Cerebellar cortex (tissue), 1 donor: ENCODE measurements at regions not wholly inside any gene's neighbourhood (a gene's known extent, or its start where the extent isn't known, plus 50 kb on each side); places are given as distances from the start of the nearest gene placed in this dataset.

Experiments
- DNase-seq: peaks from one replicate; pipeline ENCODE4 v3.0.0-alpha.2; 2015; ENCODE audit warnings: low spot score

DNA sequence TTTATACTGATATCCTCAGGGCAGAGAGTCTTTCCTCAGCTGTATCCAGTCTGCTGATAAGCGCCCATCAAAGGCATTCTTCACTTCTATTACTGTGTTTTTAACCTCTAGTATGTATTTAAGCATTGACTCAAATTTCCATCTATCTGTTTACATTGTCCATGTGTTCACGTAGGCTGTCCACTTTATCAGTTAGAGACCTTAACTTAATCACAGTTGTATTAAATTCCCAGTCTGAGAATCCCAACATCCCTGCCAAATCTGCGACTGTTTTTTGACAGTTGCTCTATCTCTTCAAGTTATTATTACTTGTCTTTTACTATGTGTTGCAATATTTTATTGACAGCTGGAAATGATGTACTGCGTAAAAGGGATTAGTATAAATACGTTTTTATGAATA is 1613.7 kb upstream of the MIR17HG start:
- no peak for DNase-seq

DNA sequence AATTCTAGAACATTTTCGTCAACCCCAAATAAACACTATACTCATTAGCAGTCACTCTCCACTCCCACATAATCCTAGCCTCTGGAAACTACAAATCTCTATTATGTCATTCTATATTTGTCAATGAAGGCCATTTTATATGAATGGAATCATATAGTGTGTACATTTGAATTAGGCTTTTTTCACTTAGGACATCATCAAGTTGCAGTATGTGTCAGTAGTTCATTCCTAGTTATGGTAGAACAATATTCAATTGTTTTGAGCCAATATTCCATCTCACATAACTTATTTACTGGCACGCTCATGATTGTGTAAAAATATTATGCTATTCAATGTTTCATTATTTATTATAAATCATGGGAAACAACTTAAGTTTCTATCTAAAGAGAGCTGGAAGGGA is 1610.4 kb upstream of the MIR17HG start:
- no peak for DNase-seq

DNA sequence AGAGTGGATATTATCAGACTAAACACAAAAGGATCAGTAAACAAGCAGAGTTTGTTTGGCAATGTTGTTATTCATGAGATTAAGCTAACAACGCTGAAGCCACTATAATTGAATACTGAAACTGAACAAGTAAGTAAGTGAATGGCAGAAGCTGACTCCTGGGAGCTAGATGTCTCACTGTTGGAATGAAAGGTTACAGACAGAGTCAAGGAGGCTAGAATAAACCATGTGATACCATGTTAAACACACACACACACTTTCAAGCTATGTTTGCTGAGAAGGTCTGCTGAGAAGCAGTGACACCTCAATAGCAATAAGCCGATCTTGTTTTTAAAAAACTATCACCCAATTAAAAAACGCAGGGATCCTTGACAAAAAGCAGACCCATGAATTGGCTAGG is 1609.4 kb upstream of the MIR17HG start:
- no peak for DNase-seq

DNA sequence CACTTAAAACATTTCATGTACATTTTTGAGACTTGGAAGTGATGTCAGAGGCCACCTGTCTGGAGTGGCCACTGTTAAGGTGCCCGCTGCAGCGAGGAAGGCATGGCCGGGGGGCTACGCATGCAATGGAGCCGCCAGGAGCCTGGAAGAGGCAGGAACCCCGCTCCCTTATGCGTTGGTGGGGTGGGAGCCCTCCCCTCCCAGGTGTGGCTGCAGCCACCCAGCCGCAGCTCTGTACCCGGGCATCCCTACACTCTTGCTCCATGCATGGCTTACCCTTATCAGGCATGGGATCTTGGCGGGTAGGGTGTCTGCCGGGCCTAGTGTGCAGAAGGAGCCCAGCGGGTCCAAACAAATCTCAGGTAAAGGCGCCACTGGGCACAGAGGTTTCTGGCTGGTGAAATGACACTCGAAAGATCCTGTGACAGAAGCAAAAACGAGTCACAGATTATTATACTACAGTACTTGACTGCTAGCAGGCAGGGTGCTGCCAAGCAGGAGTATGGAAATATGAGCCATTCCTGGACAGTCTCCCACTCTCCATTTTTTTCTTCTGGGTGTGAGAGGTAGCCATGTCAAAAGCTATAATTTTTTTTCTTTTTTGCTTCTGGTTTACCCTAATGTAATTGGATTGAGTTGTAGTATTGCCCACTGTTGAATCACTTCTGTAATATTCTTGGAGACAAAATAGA is 1606.3 kb upstream of the MIR17HG start:
- DNase-seq, result no peak

DNA sequence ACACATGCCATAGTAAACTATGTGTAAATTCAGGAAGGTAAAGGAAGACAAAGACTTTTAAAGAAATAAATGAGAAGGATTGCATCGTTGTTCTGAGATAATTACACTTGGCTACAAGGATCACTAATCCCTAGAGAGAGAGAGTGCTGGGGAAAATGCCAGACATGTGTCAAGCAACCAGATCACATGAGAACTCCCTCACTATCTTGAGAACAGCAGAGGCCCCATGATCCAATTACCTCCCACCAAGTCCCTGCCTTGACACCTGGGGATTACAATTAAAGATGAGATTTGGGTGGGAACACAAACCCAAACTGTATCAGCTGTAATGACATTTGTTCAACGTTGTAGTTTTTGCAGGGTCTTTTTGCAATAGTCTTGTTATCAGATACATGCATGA is 1600.9 kb upstream of the MIR17HG start:
- no peak for DNase-seq

DNA sequence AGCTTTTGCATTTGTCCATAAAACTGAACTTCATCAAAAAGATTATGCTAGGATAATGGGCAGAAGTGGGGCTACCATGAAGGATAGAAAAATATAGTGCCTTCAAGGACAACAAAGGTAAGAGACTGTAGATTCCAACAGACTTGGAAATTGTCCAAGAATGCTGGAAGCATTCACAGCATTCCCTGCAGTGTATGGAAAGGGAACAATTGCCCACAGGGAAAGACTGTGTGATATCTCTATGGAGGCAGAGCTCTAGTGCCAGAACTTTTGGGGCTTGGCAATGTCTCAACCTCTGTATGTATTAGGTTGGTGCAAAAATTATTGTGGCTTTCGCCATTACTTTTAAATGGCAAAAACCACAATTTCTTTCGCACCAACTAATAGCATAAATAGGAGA is 1598.8 kb upstream of the MIR17HG start:
- no peak for DNase-seq

DNA sequence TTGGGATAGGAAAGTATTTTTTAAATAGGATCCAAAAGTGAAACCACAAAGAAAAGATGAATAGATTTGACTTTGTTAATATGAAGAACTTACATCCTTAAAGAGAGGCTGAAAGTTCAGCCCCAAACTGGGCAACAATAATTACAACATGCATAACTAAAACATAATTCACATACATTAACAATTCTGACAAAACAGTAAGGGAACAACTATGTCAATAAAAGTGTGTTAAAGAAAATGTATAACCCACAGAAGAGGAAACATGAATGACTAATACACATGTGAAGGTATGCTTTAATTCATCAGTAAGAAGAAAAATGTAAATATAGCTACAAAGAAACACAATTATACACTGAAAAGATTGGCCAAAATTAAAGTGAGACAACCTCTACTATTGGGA is 1597.6 kb upstream of the MIR17HG start:
- DNase-seq, result no peak

DNA sequence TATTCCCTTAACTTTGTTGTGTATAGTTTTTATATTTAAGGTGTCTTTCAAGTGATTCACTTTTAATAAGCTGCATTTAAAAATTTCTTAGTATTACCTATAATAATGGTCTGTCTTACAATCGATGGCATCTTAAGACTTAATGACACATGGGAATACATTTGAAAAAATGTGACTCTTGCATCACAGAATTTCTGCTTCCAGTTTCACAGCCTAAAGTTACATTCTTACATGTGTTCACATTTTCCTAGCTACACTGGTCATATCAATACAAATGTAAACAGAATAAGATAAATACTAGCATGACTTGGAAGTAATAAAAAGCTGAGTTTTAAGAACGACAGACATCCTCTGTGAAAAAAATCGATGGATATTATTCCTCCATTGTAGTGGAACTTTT is 1597.1 kb upstream of the MIR17HG start:
- DNase-seq, result no peak

DNA sequence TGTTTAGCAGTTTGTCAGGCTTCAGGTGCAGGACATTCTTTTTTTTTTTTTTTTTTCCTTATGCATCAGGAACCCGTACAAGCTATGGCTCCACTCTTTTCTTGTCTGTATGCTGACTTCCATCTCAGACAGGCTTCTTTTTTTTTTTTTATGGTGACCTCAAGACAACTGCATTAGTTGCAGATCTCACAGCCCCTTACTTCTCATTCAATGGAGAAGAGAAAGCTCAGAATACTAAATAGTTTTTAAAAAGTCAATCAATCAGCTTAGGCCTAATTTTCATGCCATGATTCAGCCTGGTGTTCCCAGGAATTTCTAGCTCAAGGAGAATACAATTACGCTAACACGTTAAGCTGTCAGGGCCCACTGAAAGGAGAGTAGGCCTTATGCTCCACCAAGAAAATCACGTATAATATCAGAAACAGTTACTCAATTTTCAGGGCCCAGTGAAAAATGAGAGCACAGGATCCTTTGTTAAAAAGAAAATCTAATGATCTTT is 1596.0 kb upstream of the MIR17HG start:
- DNase-seq, result no peak

DNA sequence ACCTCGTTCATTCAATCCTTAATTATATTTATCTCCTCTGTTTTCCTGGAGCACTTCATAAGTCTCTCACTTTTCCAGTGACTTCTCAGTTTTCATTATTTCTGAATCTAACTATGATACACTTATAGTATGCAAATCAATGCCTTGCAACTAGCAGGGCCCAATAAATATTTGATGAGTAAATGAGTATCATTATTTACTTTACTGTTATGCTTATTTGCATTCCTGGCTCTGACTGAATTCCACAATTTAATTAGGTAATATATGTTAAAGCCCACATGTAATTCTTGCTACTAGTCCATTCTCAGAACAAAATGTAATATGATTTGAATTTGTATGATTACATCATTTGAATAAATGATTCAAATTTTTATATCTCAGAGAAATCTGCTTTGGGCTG is 1595.1 kb upstream of the MIR17HG start:
- no peak for DNase-seq

DNA sequence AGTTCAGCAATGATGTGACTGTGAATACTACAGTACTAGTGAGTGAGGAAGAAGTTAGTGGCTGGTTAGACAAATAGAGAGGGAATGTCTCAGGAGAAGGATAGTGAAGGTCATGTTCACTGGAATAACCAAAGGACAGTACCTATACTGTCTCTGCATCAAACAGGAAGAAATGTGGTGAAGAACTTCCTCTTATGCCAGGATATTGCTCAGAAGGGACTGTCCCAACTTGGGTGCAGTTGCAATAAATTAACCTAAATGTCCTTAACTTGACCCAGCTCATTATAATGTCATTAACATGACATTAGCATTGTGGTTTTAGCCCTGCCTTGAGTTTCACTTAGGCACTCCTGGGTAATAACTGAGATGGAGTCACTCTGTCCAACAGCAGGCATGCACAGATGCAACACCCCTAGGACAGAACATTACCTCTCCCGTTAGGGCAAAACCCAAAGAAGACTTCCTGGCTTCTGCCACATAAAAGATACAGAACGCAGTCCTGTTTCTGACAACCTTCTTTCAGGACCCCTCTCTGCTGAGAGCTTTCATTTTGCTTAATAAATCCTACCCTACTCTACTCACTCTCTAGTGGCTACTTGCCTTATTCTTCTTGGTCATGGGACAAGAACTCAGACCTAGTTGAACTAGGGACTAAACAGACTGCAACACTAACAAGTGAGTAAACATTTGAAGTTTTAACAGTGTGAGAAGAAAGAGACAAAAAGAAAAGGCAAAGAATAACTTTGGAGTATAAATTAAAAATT is 1591.6 kb upstream of the MIR17HG start:
- no peak for DNase-seq

DNA sequence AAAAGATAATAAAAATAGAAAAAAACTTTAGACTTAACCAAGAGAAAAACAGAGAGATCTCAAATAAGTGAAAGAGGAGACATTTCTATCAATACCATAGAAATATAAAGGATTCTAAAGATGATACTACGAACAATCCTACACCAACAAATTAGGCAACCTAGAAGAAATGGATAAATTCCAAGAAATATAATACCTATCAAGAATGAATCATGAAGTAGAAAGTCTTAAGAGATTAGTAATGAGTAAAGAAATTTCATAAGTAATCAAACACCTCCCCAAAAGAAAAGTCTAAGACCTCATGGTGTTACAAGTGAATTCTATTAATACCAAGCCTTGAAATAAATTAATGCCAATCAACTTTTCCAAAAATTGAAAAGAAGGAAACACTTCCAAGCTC is 1584.5 kb upstream of the MIR17HG start:
- no peak for DNase-seq

DNA sequence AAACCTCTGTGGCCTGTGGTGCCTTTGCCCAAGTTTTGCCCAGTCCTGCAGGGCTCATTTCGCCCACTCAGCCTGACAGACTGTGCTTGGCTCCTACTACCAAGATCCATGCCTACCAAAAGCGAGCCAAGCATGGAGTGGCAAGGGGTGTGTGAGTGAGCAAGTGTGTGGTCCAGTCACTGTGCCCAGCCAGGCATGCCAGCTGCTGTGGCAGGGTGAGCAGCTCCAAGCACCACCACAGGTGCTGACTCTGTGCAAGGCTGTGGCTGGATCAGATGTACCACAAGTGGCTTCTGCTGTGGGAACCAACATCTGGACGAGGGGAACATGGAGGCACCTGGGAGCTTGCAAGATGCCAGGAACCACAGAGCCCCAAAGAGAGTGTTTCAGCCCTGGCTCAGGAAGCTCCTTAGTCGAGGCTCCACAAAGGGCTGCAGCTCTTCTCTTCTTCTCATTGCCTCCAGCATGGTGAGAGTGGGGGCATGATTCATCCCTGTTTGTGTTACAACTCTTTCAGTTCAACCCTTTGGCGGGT is 1564.2 kb upstream of the MIR17HG start:
- DNase-seq, result no peak

DNA sequence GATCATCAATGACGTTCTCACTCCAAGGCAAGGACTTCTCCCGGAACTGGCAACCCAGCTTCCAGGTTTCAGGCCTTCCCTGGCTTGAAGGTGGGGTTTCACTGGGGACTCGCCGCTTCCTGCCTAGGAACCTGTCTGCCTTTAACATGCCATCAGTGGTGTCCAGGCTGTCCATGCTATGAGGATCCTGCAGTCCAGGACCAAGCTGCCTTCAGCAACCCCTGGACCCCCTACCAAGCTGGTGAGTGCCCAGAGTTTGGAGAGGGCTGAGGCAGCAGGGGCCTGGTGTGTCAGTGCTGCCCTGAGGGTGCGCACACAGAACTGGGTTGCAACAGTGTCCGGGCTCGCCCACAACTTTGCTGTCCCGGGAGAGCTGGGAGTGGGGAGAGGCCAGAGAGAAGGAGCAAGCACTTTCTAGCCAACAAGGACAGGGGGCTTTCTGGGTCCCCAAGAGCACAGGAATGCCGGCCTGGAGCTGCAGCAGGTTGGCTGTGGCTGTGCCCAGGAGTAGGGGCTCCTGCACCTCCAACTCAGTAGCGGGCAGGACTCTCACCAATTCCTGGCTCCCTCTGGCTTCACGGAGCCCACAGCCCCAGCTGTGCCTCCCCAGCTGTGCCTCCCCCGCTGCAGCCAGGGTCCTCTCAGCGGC is 1563.2 kb upstream of the MIR17HG start:
- no peak for DNase-seq

DNA sequence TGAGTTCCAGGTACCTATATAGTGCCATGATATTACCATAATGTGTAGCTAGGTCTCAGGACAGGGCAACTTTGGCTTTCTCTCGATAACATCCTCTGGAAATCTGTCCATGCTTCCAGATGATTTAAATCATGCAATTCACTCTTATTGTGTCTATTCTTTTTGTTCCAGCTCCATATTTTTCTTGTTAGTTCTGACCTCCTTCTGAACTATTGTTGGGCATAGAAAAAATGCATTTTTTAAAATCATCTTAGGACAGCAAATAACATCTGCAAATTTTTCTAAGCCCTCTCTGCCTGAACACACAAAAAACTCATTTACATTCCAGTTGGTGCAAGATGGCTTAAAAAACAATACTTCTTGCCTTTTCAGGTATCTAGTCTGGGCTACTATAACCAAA is 1561.0 kb upstream of the MIR17HG start:
- DNase-seq, result no peak

DNA sequence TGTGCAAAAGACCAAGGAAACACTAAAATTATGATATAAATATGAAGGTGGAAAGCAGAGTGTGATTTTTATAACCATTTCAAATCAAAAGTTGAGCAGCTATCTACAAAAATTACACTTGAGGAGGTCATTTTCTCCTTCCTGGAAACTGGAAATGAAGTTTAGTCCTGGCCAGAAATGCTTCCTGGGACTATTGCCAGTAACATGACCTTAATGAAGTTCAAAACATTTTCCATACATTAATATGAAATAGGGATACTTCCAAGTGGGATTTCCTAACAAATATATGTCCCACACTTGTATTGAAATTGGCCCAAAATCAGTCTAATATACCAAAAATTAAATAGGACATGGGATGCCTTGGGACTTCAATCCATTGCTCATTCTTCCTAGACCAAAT is 1556.8 kb upstream of the MIR17HG start:
- DNase-seq, result no peak

DNA sequence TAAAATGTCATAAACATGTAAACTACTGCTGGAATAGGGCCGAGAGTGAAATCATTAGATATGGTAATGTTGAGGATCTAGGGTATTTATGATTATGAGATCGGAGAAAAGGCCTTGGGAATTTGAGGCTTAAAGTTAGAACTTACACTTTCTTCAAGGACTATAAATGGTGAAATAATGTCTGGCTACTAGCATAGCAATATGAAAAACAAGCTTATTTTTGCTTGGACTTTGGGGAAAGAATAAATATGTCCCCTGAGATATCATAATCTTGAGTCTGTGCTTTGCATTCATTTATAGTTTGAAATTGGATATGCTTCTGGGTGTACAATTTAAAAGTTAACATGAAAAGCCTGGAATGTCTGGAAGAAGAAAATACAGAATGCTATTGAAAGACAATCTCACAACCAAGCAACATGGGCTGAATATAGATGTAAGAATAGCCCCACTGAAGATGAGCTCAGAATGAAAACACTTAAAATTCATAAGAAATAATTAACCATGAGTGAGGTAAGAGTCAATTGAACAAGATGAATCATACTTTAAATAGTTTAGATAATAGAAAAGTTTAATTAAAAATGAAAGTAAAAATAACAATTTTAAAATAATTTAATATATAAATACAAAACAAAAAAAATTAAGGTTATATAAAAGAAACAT is 1555.4 kb upstream of the MIR17HG start:
- no peak for DNase-seq

DNA sequence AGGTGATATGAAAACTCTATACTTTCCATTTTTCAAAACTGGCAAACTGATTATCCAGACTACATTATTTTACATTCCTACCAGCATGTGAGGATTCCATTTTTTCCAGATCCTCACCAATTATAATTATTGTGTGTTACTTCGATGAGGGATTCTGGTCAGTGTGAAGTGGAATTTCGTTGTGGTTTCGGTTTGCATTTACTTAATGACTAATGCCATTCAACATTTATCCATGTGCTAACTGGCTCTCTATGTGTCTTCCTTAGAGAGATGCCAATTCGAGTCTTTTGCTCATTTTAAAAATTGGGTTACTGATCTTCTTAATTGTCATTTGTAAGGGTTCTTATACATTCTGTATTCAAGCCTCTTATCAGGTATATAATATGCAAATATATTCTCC is 1551.3 kb upstream of the MIR17HG start:
- no peak for DNase-seq

DNA sequence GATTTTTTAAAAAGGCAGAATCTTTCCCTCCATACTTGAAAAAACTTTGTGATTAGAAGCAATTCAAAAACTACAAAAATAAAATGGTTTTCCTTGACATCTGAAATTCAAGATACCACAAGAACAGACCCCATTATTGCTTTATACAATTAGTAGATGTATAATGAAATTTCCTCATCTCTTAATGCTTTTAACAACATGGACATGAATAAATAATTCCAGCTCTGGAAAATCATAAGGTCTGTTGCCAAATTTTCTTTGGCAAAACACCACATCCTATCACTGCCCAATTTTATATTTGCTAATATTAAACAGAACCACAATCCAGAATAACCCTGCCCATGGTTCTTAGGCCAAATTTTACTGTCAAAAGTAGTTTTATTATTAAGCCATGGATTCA is 1543.6 kb upstream of the MIR17HG start:
- DNase-seq, result no peak

DNA sequence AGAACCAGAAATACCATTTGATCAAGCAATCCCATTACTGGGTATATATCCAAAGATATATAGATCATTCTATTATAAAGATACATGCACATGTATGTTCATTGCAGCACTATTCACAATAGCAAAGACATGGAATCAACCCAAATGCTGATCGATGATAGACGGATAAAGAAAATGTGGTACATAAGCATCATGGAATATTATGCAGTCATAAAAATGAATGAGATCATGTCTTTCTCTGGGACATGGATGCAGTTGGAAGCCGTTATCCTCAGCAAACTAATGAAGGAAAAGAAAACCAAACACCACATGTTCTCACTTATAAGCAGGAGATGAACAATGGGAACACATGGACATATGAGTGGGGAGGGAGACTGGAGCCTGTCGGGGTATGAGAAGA is 1540.9 kb upstream of the MIR17HG start:
- DNase-seq, result no peak

DNA sequence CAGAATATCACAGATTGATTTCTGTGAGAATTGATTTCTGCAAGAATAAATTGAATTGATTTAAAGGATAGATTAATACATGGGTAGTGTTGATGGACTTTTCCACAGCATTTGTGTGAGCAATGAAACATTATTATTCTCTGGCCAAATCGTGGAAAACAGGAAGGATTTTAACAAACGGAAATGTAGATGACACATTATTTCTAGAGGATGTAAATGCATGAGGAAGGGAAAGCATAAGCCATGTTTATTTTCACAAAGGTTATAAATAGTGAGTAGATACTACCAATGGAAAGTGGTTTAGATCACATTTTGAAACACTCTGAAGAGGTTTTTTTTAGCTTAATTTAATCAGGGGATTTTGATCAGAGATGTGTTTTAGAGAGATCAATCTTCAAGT is 1534.6 kb upstream of the MIR17HG start:
- no peak for DNase-seq

DNA sequence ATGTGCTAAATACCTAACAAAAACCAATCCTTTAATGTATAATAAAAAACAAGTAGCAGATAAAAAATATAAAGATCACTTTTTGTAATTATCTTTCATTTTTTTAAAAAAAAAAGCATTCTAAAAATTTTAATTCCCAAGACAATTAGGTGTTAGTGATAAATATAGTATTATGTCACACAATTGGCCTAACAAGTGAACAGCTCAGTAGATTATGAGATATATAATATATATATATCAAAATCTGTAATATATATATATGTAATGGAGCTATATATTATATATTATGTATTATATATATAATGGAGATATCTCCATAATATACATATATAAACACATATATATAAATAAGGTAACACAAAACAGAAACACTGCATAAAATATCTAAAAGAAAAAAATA is 1531.1 kb upstream of the MIR17HG start:
- no peak for DNase-seq
